ENCODE measurements at regions not wholly inside any gene's neighbourhood (a gene's known extent, or its start where the extent isn't known, plus 50 kb on each side); places are given as distances from the start of the nearest gene placed in this dataset.
"Not testable (repeated sequence)": the region's sequence is repeated elsewhere in the genome, so short reads cannot be mapped to it uniquely, and the experiment has no call there.

DNA sequence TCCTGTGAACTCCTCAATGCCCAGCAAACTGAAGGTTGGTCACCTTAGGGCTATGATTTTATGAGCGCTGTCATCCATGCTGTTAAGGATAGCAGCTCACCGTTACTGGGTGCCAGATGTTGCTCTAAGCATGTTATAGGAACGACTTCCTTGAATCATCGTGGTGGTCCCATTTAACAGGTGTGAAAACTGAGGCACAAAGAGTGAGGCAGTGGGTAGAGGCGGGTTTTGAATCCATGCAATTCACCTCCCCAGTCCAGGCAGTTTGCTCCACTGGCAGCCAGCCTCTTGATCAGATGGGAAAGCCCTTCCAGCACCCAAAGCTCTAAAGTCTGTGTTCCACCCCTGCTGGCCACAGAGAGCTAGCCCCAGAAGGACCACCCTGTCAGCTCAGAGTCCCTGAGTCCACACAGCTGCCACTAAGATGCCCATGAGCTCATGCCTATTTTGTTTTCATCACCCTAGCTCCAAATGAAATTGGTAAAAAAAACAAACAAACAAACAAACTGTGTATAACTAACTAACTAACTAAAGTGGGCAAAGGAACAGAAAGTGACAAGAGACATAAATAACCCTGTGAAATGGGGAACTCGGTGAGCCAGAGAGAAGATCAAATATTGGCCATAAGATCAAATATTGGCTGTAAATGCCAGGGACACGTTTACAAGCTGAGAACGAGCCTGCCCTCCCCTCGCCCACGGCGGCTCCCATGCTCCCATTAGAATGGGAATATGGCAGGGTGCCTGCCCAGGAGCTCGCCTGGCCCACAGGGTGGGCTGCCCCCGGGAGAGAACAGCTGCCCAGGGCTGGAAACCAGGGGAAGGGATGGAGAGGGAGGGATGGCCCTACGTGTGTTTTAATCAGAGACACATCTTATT, 72.3 kb upstream of the RFLNA start:
- no peak for ATAC-seq
- Histone ChIP-seq H3K27ac (no peak overlapping the region), H3K4me1 (no peaks in the 10 kb centered on the region), H3K4me2 (no peak overlapping the region), H3K9me3 (0 out of 3 replicates have a peak, but pooled peaks cover 6% of the 10 kb centered on the region), H3K4me3 (no peak overlapping the region)
- ChIA-PET CTCF (interaction anchor here (0.9 to 1.4 kb wide), 3 partner anchors 25 to 186 kb away, joined by 3 read pairs; no protein-coding TSS in a partner anchor), POLR2A (no interaction called here)
- no peak for TF ChIP-seq MYC (IDR thresholded peaks at IDR 0.05; ENCODE audit: borderline replicate concordance, low read length)
- no peak for TF ChIP-seq BHLHE40 (IDR thresholded peaks at IDR 0.05; ENCODE audit: low read depth, low read length)
- no peak for TF ChIP-seq NFE2L2 (conservative IDR thresholded peaks at IDR 0.05; ENCODE audit: low read length)
- TF ChIP-seq, protein P1, sequence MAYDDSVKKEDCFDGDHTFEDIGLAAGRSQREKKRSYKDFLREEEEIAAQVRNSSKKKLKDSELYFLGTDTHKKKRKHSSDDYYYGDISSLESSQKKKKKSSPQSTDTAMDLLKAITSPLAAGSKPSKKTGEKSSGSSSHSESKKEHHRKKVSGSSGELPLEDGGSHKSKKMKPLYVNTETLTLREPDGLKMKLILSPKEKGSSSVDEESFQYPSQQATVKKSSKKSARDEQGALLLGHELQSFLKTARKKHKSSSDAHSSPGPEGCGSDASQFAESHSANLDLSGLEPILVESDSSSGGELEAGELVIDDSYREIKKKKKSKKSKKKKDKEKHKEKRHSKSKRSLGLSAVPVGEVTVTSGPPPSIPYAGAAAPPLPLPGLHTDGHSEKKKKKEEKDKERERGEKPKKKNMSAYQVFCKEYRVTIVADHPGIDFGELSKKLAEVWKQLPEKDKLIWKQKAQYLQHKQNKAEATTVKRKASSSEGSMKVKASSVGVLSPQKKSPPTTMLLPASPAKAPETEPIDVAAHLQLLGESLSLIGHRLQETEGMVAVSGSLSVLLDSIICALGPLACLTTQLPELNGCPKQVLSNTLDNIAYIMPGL (CRISPR knock-in tag; IDR thresholded peaks at IDR 0.05; ENCODE audit: borderline replicate concordance) = no peak
- no peak for TF ChIP-seq NPAS2 (CRISPR knock-in tag; IDR thresholded peaks at IDR 0.05; ENCODE audit: borderline replicate concordance)
- FAIRE-seq = no peak
- WGBS (ENCODE audit: missing lambda C conversion rate) = 23% methylated on average over 14 of the region's 14 CpGs
- DNase-seq (ENCODE audit: low read depth in 1 of 2, low spot score in 1 of 2) = no peak

GRCh38 chr12:124223733-124224138, 71.2 kb upstream of the RFLNA start:
- WGBS (ENCODE audit: missing lambda C conversion rate) = 68% methylated on average over 12 of the region's 12 CpGs
- H3K4me1 ChIP-seq; H3K9me3 ChIP-seq; ATAC-seq; DNase-seq (ENCODE audit: low read depth in 1 of 2, low spot score in 1 of 2); H3K4me3 ChIP-seq; FAIRE-seq; H3K27ac ChIP-seq; POLR2A ChIA-PET; H3K4me2 ChIP-seq: not testable (repeated sequence)
- CTCF ChIA-PET = interaction anchor here (0.7 to 1.5 kb wide), 2 partner anchors 16 to 18 kb away, joined by 3 read pairs; no protein-coding TSS in a partner anchor

DNA sequence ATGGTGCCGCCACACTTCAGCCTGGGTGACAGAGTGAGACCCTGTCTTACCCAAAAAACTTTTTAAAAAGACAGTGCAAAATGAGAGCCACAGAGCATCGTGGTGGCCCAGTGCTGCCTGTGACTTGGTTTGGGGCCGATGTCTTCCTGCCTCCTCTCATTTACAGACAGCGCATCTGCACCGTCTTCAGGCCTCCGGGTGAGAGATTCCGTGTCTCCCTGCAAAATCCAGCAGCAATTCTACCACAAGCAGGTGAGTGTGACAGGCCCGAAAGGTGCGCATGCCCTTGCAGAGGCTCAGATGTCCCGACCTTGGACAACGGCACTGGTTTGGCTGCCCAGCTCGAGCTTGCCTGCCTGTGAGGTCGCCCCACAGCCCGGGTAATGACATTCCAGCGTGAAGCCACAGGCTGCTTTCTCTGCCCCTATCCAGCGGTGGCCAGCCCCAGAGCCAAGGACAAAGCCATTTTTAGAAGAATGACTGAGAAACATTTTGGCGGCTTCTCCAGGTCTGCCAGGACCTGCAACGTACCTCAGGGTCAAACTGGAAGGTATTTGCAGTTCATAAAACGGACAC, 70.3 kb upstream of the RFLNA start:
- no peak for FAIRE-seq
- Histone ChIP-seq H3K27ac (no peak overlapping the region), H3K4me2 (no peak overlapping the region), H3K9me3 (peaks cover 12% of the 10 kb centered on the region; the same call in 1 of the 3 replicates), H3K4me3 (no peak overlapping the region), H3K4me1 (no peaks in the 10 kb centered on the region)
- no peak for TF ChIP-seq EHMT2 (IDR thresholded peaks at IDR 0.05; ENCODE audit: low read depth)
- TF ChIP-seq RAD21 (conservative IDR thresholded peaks at IDR 0.05 in 1 of 2, IDR thresholded peaks at IDR 0.05 in 1 of 2) = 0 out of 5 replicates have a peak, but pooled peaks of 1 of the 2 experiments have one; percentile 4
- no peak for TF ChIP-seq KDM5A (IDR thresholded peaks at IDR 0.05)
- no peak; a peak in 2 of 6 replicates for ATAC-seq
- WGBS (ENCODE audit: missing lambda C conversion rate) = 61% methylated on average over 15 of the region's 19 CpGs
- POLR2A ChIA-PET = no interaction called here
- CTCF ChIA-PET = interaction anchor here (1.5 kb wide), 1 partner anchor 15 kb away, joined by 3 read pairs; no protein-coding TSS in a partner anchor
- no peak for DNase-seq (ENCODE audit: low read depth in 1 of 2, low spot score in 1 of 2)

GRCh38 chr12:124225730-124226129, 69.2 kb upstream of the RFLNA start:
- H3K4me2 ChIP-seq = no peak overlapping the region
- ChIA-PET CTCF (interaction anchor here (0.7 kb wide), 1 partner anchor 674 kb away, joined by 3 read pairs; no protein-coding TSS in a partner anchor), POLR2A (no interaction called here)
- FAIRE-seq = no peak
- ATAC-seq = no peak
- H3K4me3 ChIP-seq = no peak overlapping the region
- no peak overlapping the region for H3K27ac ChIP-seq
- DNase-seq (ENCODE audit: low read depth in 1 of 2, low spot score in 1 of 2) = no peak
- no peaks in the 10 kb centered on the region for H3K4me1 ChIP-seq
- WGBS (ENCODE audit: missing lambda C conversion rate) = 52% methylated on average over 4 of the region's 4 CpGs
- peaks cover 13% of the 10 kb centered on the region; the same call in 2 of the 3 replicates for H3K9me3 ChIP-seq
- TF ChIP-seq KDM1A (IDR thresholded peaks at IDR 0.05; ENCODE audit: low read depth) = no peak
- no peak for TF ChIP-seq CBX8 (IDR thresholded peaks at IDR 0.05)
- TF ChIP-seq REST (IDR thresholded peaks at IDR 0.05) = no peak
- TF ChIP-seq USF2 (IDR thresholded peaks at IDR 0.05) = no peak
- TF ChIP-seq BHLHE40 (IDR thresholded peaks at IDR 0.05; ENCODE audit: low read depth, low read length) = no peak
- no peak for TF ChIP-seq CBX2 (IDR thresholded peaks at IDR 0.05; ENCODE audit: borderline replicate concordance, low read depth)
- TF ChIP-seq TP53 (CRISPR knock-in tag; IDR thresholded peaks at IDR 0.05) = no peak
- TF ChIP-seq HOXB13 (CRISPR knock-in tag; IDR thresholded peaks at IDR 0.05; ENCODE audit: low read depth) = no peak
- no peak for TF ChIP-seq RAD21 (conservative IDR thresholded peaks at IDR 0.05 in 1 of 2, IDR thresholded peaks at IDR 0.05 in 1 of 2)
- TF ChIP-seq FOSL2 (IDR thresholded peaks at IDR 0.05) = no peak
- no peak for TF ChIP-seq FOSL2 (CRISPR knock-in tag; IDR thresholded peaks at IDR 0.05)
- no peak for TF ChIP-seq HEYL (CRISPR knock-in tag; IDR thresholded peaks at IDR 0.05)
- no peak for TF ChIP-seq KDM5A (IDR thresholded peaks at IDR 0.05)
- TF ChIP-seq RARB (CRISPR knock-in tag; IDR thresholded peaks at IDR 0.05) = no peak
- TF ChIP-seq POLR2AphosphoS2 (conservative IDR thresholded peaks at IDR 0.05; ENCODE audit: low read length) = no peak
- TF ChIP-seq EHMT2 (IDR thresholded peaks at IDR 0.05; ENCODE audit: low read depth) = no peak
- TF ChIP-seq ZSCAN20 (CRISPR knock-in tag; IDR thresholded peaks at IDR 0.05) = no peak
- no peak for TF ChIP-seq SREBF2 (IDR thresholded peaks at IDR 0.05)
